ENCODE measurements at regions not wholly inside any gene's neighbourhood (a gene's known extent, or its start where the extent isn't known, plus 50 kb on each side); places are given as distances from the start of the nearest gene placed in this dataset.

DNA sequence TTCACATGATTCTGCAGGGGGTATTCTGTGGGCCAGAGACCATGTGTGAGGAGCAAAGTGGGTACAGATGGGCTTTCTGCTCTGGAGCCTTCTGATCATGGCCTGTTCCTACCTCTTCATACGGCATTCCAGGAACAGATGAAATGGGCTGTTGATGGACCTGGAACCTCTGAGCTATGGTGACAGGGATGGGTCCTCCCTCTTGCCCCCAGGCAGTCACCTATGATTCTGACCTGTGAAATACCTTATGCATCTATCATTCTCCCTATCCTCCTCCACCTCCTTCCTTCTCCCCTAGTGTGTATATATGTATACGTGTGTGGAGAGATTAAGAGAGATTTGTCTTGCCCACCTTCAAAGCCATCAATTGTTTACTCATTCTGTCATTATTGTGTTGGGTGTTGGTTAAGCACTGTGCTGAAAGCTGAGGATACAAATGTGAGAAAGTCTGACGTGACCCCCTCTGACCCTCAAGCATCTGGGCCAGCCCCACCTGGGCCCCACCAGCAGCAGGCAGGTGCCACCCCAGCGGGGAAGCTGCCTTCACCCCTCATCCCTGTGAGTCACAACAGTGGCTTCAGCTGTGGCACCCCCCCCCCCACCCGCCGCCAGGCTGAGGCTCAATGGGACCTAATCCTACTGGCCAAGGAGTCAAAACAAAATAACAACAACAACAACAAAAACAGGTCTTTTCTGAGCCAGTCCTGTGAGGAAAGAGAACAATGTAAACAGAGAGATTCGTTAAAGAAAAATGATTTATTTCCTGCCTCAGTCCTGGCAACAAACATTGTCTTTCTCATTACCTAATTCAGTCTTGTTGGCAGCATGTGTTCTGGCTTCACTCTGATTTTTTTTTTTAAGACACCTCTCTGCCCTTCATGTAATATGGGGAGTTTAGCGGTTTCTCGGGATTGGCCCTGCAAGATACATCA is 103.8 kb upstream of the CDC42EP3 start:
- DNase-seq = no peak
- Histone ChIP-seq H3K27ac (ENCODE audit: low read depth, low read length) (no peak overlapping the region), H3K4me1 (ENCODE audit: control insufficient read depth, insufficient read depth, low read length) (no peaks in the 10 kb centered on the region), H3K9ac (ENCODE audit: extremely low read depth, low read length, poor library complexity, severe bottlenecking) (no peak overlapping the region), H3K27me3 (ENCODE audit: control insufficient read depth, insufficient read depth, low read length, poor library complexity, severe bottlenecking) (no peaks in the 10 kb centered on the region), H3K36me3 (ENCODE audit: control insufficient read depth, insufficient read depth, low read length) (no peaks in the 10 kb centered on the region), H3K4me3 (ENCODE audit: low read length) (peak overlapping the region; percentile 23), H3K9me3 (ENCODE audit: control insufficient read depth, low read length) (peaks cover 27% of the 10 kb centered on the region)
- Mint-ChIP-seq H3K36me3 (ENCODE audit: low read depth) (peaks cover 3% of the 10 kb centered on the region), H3K4me3 (no peak overlapping the region), H3K9me3 (peaks cover 32% of the 10 kb centered on the region), H3K27me3 (ENCODE audit: insufficient read depth) (peaks cover 18% of the 10 kb centered on the region), H3K4me1 (peaks cover 10% of the 10 kb centered on the region), H3K27ac (peak overlapping the region; percentile 18)
- WGBS, 2 experiments (ENCODE audit: insufficient coverage in 1 of 2, insufficient read length in 1 of 2) = 92% methylated on average over 3 to 6 of the region's 9 CpGs
- no peak for TF ChIP-seq CTCF (conservative IDR thresholded peaks at IDR 0.05)

GRCh38 chr2:37775908-37776250 is 104.4 kb upstream of the CDC42EP3 start:
- Histone ChIP-seq H3K4me1 (ENCODE audit: control insufficient read depth, insufficient read depth, low read length) (no peaks in the 10 kb centered on the region), H3K36me3 (ENCODE audit: control insufficient read depth, insufficient read depth, low read length) (no peaks in the 10 kb centered on the region), H3K9ac (ENCODE audit: extremely low read depth, low read length, poor library complexity, severe bottlenecking) (no peak overlapping the region), H3K27ac (ENCODE audit: low read depth, low read length) (no peak overlapping the region), H3K27me3 (ENCODE audit: control insufficient read depth, insufficient read depth, low read length, poor library complexity, severe bottlenecking) (no peaks in the 10 kb centered on the region), H3K9me3 (ENCODE audit: control insufficient read depth, low read length) (peaks cover 22% of the 10 kb centered on the region), H3K4me3 (ENCODE audit: low read length) (no peak overlapping the region)
- DNase-seq = peak; percentile 50
- H3K36me3 Mint-ChIP-seq (ENCODE audit: low read depth) = peaks cover 3% of the 10 kb centered on the region
- peaks cover 18% of the 10 kb centered on the region for H3K27me3 Mint-ChIP-seq (ENCODE audit: insufficient read depth)
- H3K4me1 Mint-ChIP-seq = peaks cover 10% of the 10 kb centered on the region
- H3K4me3 Mint-ChIP-seq = no peak overlapping the region
- WGBS, 2 experiments (ENCODE audit: insufficient coverage in 1 of 2, insufficient read length in 1 of 2) = 45 to 77% methylated on average over 2 to 3 of the region's 3 CpGs
- peaks cover 32% of the 10 kb centered on the region for H3K9me3 Mint-ChIP-seq
- TF ChIP-seq CTCF (conservative IDR thresholded peaks at IDR 0.05) = no peak
- H3K27ac Mint-ChIP-seq = peak overlapping the region; percentile 18

DNA sequence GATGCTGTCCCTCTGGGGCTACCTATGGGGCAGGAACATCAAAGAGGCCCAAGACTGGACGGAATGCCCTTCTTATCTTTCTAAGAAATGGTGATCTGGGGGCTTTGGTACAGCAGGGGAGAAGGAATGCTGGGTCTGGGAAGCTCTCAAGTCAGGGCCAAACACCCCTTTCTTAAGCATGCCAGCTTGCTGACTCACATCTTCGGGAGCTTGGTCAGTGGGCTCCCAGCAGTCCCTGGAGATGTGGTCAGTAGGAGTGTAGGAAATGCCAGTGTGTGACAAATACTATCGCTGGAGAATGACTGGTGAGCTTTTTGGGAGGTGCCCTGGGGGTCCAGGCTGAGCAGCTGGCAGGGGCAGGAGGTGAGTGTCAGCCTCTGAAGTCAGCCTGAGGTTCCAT is 105.0 kb upstream of the CDC42EP3 start:
- no peak for TF ChIP-seq CTCF (conservative IDR thresholded peaks at IDR 0.05)
- H3K36me3 Mint-ChIP-seq (ENCODE audit: low read depth) = no peaks in the 10 kb centered on the region
- peaks cover 14% of the 10 kb centered on the region for H3K27me3 Mint-ChIP-seq (ENCODE audit: insufficient read depth)
- Histone ChIP-seq H3K27ac (ENCODE audit: low read depth, low read length) (no peak overlapping the region), H3K9ac (ENCODE audit: extremely low read depth, low read length, poor library complexity, severe bottlenecking) (no peak overlapping the region), H3K4me3 (ENCODE audit: low read length) (no peak overlapping the region), H3K9me3 (ENCODE audit: control insufficient read depth, low read length) (peaks cover 24% of the 10 kb centered on the region), H3K27me3 (ENCODE audit: control insufficient read depth, insufficient read depth, low read length, poor library complexity, severe bottlenecking) (no peaks in the 10 kb centered on the region), H3K36me3 (ENCODE audit: control insufficient read depth, insufficient read depth, low read length) (no peaks in the 10 kb centered on the region), H3K4me1 (ENCODE audit: control insufficient read depth, insufficient read depth, low read length) (no peaks in the 10 kb centered on the region)
- peaks cover 10% of the 10 kb centered on the region for H3K4me1 Mint-ChIP-seq
- no peak overlapping the region for H3K27ac Mint-ChIP-seq
- H3K4me3 Mint-ChIP-seq = no peak overlapping the region
- peaks cover 30% of the 10 kb centered on the region for H3K9me3 Mint-ChIP-seq
- WGBS, 2 experiments (ENCODE audit: insufficient coverage in 1 of 2, insufficient read length in 1 of 2) = 58 to 71% methylated on average over 2 to 3 of the region's 3 CpGs
- DNase-seq = peak; percentile 64

Measured in endodermal cell (in vitro differentiated cells).